22Rv1 (cell line): ENCODE measurements at regions not wholly inside any gene's neighbourhood (a gene's known extent, or its start where the extent isn't known, plus 50 kb on each side); places are given as distances from the start of the nearest gene placed in this dataset.

ENCODE experiments used
- CTCF ChIP-seq: fragments of 450-650 bp; IDR thresholded peaks from 2 replicates; pipeline ENCODE4 v1.5.1; 2017; ENCODE audit warnings: mild to moderate bottlenecking
- ZFX ChIP-seq: fragments of 450-650 bp; IDR thresholded peaks from 2 replicates; pipeline ENCODE4 v1.6.1; 2017; ENCODE audit warnings: antibody characterized with exemption, borderline replicate concordance

DNA sequence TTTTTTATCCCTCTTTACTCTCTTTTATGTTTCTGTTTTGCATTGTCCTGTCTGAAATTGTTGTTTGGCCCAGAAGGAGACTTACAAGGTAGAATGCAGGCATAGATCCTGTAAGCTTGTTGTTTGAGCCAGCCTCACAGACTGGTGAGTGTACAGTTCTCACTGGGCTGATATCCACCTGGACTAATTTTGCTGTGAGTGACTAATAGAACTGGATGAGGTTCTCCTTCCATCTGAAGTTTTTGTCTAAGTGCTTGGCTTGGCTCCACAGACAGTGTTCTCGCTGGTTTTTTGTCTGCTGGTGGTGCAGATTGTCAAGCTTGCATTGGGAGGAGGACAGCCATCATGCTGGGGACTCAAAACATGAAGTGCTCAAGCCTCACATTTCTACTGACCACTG is 495.7 kb downstream of the TSN start:
- TF ChIP-seq CTCF (no peak), ZFX (no peak)
